Uterus (tissue), 2 donors: ENCODE measurements at regions not wholly inside any gene's neighbourhood (a gene's known extent, or its start where the extent isn't known, plus 50 kb on each side); places are given as distances from the start of the nearest gene placed in this dataset.

Source experiments
- CTCF ChIP-seq, 4 experiments: fragments of 200-600 bp in 2 of 4; fragments of 450-650 bp in 2 of 4; sonication (generic) in 2 of 4; IDR thresholded peaks; one replicate each; pipeline ENCODE4 v1.5.1; 2016 to 2019; ENCODE audit warnings: antibody characterized with exemption in 4 of 4, mild to moderate bottlenecking in 2 of 4, moderate library complexity in 1 of 4
- POLR2A ChIP-seq, 2 donors: fragments of 450-650 bp; IDR thresholded peaks; one replicate each; pipeline ENCODE4 v1.6.1; 2016; ENCODE audit warnings: antibody characterized with exemption in 2 of 2, mild to moderate bottlenecking in 1 of 2, moderate library complexity in 1 of 2

GRCh38 chr7:12943781-12944180 is 256.3 kb downstream of the ARL4A start:
- TF ChIP-seq CTCF (IDR thresholded peaks at IDR 0.05) (no peak), POLR2A (IDR thresholded peaks at IDR 0.05) (no peak)
